ENCODE measurements at regions not wholly inside any gene's neighbourhood (a gene's known extent, or its start where the extent isn't known, plus 50 kb on each side); places are given as distances from the start of the nearest gene placed in this dataset.

- DNase-seq (ENCODE audit: low read depth), result no peak
- H3K4me3 ChIP-seq (ENCODE audit: low read length), result no peak overlapping the region
- no peak for TF ChIP-seq CTCF (IDR thresholded peaks at IDR 0.05; ENCODE audit: insufficient read depth, low read depth, low read length, missing control alignments)
Observed at GRCh38 chr22:48256776-48257684, 1494.6 kb downstream of the TBC1D22A start.

- no peak overlapping the region for H3K4me3 ChIP-seq (ENCODE audit: low read length)
- no peak for TF ChIP-seq CTCF (IDR thresholded peaks at IDR 0.05; ENCODE audit: insufficient read depth, low read depth, low read length, missing control alignments)
- no peak for DNase-seq (ENCODE audit: low read depth)
Observed at GRCh38 chr22:48256041-48256739, 1493.7 kb downstream of the TBC1D22A start.

- TF ChIP-seq CTCF (IDR thresholded peaks at IDR 0.05; ENCODE audit: insufficient read depth, low read depth, low read length, missing control alignments), result no peak
- H3K4me3 ChIP-seq (ENCODE audit: low read length), result no peak overlapping the region
Observed at GRCh38 chr22:48254311-48254873, 1491.9 kb downstream of the TBC1D22A start.

GRCh38 chr22:48253573-48253972 lies 1491.1 kb downstream of the TBC1D22A start:
- no peak for TF ChIP-seq CTCF (IDR thresholded peaks at IDR 0.05; ENCODE audit: insufficient read depth, low read depth, low read length, missing control alignments)
- DNase-seq (ENCODE audit: low read depth), result no peak
- H3K4me3 ChIP-seq (ENCODE audit: low read length), result no peak overlapping the region

More at GRCh38 chr22:48254311-48254873, 1491.9 kb downstream of the TBC1D22A start:
- no peak for DNase-seq (ENCODE audit: low read depth)

GRCh38 chr22:48253136-48253535 lies 1490.7 kb downstream of the TBC1D22A start:
- H3K4me3 ChIP-seq (ENCODE audit: low read length), result no peak overlapping the region
- DNase-seq (ENCODE audit: low read depth), result no peak
- TF ChIP-seq CTCF (IDR thresholded peaks at IDR 0.05; ENCODE audit: insufficient read depth, low read depth, low read length, missing control alignments), result no peak

GRCh38 chr22:48251629-48252028 lies 1489.2 kb downstream of the TBC1D22A start:
- no peak for TF ChIP-seq CTCF (IDR thresholded peaks at IDR 0.05; ENCODE audit: insufficient read depth, low read depth, low read length, missing control alignments)
- no peak overlapping the region for H3K4me3 ChIP-seq (ENCODE audit: low read length)
- DNase-seq (ENCODE audit: low read depth), result no peak

Measured in epithelial cell of esophagus (primary cell).